Embryonic facial prominence (tissue), 1 donor: ENCODE measurements at regions not wholly inside any gene's neighbourhood (a gene's known extent, or its start where the extent isn't known, plus 50 kb on each side); places are given as distances from the start of the nearest gene placed in this dataset.
"Not testable (repeated sequence)": the region's sequence is repeated elsewhere in the genome, so short reads cannot be mapped to it uniquely, and the experiment has no call there.

ENCODE experiments used
- DNase-seq: peaks from one replicate; pipeline ENCODE4 v3.0.0-alpha.2; 2016; ENCODE audit errors: extremely low spot score

DNA sequence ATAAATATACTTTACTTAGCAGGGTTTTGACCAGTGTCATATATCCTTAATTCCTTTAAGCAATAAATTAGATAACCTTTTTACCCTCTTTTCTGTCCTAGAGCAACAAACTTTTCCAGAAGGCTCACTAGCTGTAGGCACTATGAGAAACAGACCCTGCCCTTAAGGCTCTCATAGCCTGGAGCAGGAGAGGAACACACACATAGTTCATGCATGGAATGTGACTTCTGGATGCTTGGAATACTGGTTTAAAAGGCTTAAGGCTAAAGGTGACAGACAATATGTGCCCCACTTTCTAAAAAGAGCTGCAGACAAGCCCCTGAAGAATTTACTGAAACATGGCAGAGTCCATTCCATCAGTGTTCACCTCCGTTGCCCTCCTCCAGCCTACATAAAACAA lies 237.2 kb downstream of the TTC8 start:
- DNase-seq, result no peak

DNA sequence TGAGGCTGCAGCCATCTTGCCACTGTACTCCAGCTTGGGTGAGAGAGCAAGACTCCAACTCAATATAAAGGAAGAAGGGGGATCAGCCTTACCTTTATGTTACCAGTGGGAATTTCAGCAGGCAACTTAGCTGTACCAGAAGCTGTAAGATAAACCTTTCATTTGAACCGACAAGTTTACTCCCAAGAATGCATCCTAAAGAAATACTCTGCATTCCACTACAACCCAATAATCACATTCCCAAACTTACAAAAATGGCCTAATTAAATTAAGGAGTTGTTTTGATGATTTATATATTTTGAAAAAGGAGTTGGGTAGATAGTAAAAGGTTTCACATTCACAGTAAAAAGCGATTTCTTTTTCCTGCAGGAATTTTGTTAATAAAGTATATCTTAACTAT lies 241.4 kb downstream of the TTC8 start:
- no peak for DNase-seq

- DNase-seq, result no peak
Observed at GRCh38 chr14:89067293-89067972, 243.0 kb downstream of the TTC8 start.

- no peak for DNase-seq
Observed at GRCh38 chr14:89078021-89078795, 253.8 kb downstream of the TTC8 start.

GRCh38 chr14:89085231-89085731 lies 260.8 kb downstream of the TTC8 start:
- DNase-seq, result peak; percentile 39

GRCh38 chr14:89085737-89086382 lies 261.4 kb downstream of the TTC8 start:
- peak; percentile 14 for DNase-seq

GRCh38 chr14:89088530-89088929 lies 264.1 kb downstream of the TTC8 start:
- no peak for DNase-seq

DNA sequence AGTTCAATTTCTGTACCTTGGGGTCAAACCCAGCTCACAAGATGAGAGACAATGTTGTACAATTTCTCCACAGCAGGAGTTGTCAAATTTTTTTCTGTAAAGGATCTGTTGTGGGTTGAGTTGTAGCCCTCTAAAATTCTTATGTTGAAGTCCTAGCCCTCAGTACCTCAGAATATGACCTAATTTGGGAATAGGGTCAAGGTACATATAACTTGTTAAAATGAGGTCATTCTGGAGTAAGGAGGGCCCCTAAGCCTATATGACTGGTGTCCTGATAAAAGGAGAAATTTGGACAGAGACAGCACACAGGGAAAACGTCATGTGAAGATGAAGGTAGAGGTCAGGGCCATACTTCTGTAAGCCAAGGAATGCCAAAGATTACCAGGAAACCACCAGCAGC lies 264.9 kb downstream of the TTC8 start:
- no peak for DNase-seq

- no peak for DNase-seq
Observed at GRCh38 chr14:89091781-89092180, 267.3 kb downstream of the TTC8 start.

GRCh38 chr14:89093083-89093730 lies 268.8 kb downstream of the TTC8 start:
- DNase-seq, result no peak

DNA sequence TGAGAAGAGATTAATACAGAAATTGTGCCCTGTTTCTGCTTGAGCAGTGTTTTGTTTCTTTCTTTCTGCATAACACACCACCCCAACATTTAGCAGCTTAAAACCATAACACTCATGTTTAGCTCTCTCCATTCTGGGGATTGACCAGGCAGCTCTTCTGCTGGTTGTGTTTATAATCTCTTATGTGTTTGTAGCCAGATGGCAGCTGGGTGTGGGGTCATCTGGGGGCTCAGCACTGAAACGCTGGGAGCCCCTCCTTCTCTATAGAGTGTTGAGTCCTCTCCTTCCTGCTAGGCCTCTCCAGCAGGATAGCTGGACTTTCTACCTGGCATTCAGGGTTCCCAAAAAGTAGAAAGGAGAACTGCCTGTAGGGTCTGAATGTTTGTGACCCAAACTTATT lies 270.6 kb downstream of the TTC8 start:
- DNase-seq, result no peak

- DNase-seq, result no peak
Observed at GRCh38 chr14:89096946-89097345, 272.5 kb downstream of the TTC8 start.

DNA sequence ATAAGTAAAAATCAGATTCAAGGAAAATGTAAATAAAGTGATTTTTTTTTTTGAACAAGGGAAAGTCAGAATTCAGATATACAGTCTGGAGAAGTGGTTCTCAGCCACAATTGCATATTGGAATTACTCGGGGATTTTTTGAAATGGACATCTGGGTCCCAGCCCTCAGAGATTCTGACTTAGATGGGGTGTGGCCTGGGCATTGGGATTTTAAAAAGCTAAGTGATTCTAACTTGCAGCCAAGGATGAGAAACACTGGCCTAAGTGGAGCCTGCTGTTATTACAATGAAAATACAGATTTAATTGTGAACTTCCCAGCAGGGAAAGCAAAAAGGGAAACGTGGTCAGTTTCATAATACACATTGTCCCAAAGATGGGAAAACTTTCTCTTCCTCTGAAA lies 273.8 kb downstream of the TTC8 start:
- DNase-seq, result no peak

DNA sequence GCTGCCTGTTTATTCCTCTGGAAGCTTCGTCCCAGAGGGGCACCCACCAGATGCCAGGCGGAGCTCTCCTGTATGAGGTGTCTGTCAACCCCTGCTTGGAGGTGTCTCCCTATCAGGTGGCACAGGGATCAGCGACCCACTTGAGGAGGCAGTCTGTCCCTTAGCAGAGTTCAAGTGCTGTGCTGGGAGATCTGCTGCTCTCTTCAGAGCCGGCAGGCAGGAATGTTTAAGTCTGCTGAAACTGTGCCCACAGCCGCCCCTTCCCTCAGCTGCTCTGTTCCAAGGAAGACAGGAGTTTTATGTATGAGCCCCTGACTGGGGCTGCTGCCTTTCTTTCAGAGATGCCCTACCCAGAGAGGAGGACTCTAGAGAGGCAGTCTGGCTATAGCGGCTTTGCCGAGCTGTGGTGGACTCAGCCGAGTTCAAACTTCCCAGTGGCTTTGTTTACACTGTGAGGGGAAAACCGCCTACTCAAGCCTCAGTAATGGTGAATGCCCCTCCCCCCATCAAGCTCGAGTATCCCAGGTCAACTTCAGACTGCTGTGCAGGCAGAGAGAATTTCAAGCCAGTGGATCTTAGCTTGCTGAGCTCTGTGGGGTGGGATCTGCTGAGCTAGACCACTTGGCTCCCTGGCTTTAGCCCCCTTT lies 279.8 kb downstream of the TTC8 start:
- not testable (repeated sequence) for DNase-seq

DNA sequence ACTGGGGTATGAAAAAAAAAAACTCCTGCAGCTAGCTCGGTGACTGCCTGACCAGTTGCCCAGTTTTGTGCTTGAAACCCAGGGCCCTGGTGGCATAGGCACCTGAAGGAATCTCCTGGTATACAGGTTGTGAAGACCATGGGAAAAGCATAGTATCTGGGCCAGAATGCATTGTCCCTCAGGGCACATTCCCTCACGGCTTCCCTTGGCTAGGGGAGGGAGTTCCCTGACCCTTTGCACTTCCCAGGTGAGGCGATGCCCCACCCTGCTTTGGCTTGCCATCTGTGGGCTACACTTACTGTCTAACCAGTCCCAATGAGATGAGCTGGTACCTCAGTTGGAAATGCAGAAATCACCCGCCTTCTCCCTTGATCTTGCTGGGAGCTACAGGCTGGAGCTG lies 280.4 kb downstream of the TTC8 start:
- DNase-seq, result not testable (repeated sequence)
